ENCODE measurements at regions not wholly inside any gene's neighbourhood (a gene's known extent, or its start where the extent isn't known, plus 50 kb on each side); places are given as distances from the start of the nearest gene placed in this dataset.

DNA sequence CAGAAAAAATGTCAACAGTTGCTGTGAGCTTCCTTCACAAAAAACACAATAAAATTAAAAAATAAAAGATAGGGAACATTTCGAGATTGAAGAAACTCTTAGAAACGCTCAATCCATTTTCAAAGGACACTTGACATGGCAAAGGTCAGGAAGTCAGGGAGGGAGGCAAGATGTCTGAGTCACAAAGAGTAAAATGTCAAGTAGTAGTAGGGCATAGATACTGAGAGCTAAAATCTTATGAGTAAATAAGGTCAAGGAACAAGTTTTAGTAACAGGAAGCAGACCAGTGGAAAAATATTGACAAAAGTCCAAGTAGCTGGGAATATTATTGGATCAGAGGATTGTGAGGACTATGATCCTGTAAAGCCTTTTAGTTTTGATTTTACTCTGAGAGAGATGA is 495.6 kb downstream of the TMX3 start:
- no peak for DNase-seq (ENCODE audit: extremely low spot score)
- ChIA-PET CTCF (no interaction called here), POLR2A (no interaction called here)
- TF ChIP-seq, protein P1, sequence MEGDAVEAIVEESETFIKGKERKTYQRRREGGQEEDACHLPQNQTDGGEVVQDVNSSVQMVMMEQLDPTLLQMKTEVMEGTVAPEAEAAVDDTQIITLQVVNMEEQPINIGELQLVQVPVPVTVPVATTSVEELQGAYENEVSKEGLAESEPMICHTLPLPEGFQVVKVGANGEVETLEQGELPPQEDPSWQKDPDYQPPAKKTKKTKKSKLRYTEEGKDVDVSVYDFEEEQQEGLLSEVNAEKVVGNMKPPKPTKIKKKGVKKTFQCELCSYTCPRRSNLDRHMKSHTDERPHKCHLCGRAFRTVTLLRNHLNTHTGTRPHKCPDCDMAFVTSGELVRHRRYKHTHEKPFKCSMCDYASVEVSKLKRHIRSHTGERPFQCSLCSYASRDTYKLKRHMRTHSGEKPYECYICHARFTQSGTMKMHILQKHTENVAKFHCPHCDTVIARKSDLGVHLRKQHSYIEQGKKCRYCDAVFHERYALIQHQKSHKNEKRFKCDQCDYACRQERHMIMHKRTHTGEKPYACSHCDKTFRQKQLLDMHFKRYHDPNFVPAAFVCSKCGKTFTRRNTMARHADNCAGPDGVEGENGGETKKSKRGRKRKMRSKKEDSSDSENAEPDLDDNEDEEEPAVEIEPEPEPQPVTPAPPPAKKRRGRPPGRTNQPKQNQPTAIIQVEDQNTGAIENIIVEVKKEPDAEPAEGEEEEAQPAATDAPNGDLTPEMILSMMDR (IDR thresholded peaks at IDR 0.05; ENCODE audit: control extremely low read depth, extremely low read depth, low read depth, missing control alignments), result no peak

DNA sequence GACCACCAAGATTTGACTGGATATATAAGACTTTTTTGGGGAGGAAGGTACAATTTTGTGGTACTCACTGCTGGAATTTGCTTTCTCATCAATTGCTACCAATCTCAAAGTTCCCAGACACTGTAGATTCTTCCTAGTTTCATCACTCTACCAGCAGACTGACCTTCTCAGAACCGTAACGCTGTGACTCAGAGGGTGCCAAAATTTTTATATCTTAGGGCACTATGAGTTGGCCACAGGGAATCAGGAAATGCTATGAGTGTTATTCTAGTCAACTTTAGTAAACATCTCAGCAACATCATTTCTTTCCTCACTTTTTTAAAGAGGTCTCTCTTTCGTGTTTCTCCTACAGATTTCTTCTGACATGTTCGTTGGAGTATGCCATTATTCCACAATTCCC is 499.0 kb downstream of the TMX3 start:
- ChIA-PET CTCF (no interaction called here), POLR2A (no interaction called here)
- no peak for DNase-seq (ENCODE audit: extremely low spot score)
- TF ChIP-seq, protein P1 (IDR thresholded peaks at IDR 0.05; ENCODE audit: control extremely low read depth, extremely low read depth, low read depth, missing control alignments), result no peak

DNA sequence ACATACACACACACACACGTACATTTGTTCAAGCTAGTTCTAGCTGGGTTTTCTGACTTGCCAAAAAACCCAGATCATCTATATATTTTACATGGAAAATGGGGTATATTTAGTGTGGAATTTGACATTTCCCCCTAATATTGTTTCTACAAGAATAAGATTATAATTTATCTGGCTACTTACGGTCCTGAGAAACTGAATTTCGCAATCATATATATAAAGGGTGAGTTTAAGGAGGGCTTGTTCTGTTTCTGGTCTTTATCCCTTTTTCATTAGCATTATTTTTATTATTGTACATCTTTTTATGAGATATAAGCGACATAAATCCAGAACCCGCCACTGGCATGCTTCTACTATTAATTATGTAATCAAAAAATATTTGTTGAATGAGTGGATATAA is 528.9 kb downstream of the TMX3 start:
- TF ChIP-seq, protein P1 (IDR thresholded peaks at IDR 0.05; ENCODE audit: control extremely low read depth, extremely low read depth, low read depth, missing control alignments), result no peak
- no peak for DNase-seq (ENCODE audit: extremely low spot score)
- POLR2A ChIA-PET, result no interaction called here
- CTCF ChIA-PET, result no interaction called here

GRCh38 chr18:68181956-68182355 is 533.0 kb downstream of the TMX3 start:
- DNase-seq (ENCODE audit: extremely low spot score), result no peak
- CTCF ChIA-PET, result interaction anchor here (1.3 to 1.5 kb wide), 2 partner anchors 11 to 61 kb away, joined by 3 to 4 read pairs; no protein-coding TSS in a partner anchor
- TF ChIP-seq, protein P1 (IDR thresholded peaks at IDR 0.05; ENCODE audit: control extremely low read depth, extremely low read depth, low read depth, missing control alignments), result no peak
- POLR2A ChIA-PET, result no interaction called here

DNA sequence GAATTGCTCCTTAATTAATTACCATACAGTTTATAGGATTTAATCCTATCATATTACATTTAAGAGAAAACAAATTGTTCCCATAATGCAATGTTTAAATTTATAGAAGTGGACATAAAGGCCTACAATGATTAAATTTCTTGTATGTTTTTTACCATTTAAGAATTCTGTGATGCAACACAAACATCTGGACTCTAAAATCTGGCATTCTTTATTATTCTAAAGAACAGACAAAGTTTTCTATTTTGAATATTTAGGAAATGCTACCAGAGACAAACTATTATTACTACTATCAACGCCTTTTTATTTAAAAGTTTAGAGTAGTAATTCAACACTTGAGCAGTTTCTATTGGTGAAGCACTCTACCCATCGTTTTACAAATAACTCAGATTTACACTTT is 535.1 kb downstream of the TMX3 start:
- TF ChIP-seq, protein P1 (IDR thresholded peaks at IDR 0.05; ENCODE audit: control extremely low read depth, extremely low read depth, low read depth, missing control alignments), result no peak
- CTCF ChIA-PET, result no interaction called here
- POLR2A ChIA-PET, result no interaction called here

GRCh38 chr18:68178921-68179320 is 536.0 kb downstream of the TMX3 start:
- ChIA-PET POLR2A (no interaction called here), CTCF (no interaction called here)
- DNase-seq (ENCODE audit: extremely low spot score), result no peak
- TF ChIP-seq, protein P1 (IDR thresholded peaks at IDR 0.05; ENCODE audit: control extremely low read depth, extremely low read depth, low read depth, missing control alignments), result no peak

More for the DNA sequence above, 535.1 kb downstream of the TMX3 start:
- no peak for DNase-seq (ENCODE audit: extremely low spot score)
